ENCODE measurements at regions not wholly inside any gene's neighbourhood (a gene's known extent, or its start where the extent isn't known, plus 50 kb on each side); places are given as distances from the start of the nearest gene placed in this dataset.

DNA sequence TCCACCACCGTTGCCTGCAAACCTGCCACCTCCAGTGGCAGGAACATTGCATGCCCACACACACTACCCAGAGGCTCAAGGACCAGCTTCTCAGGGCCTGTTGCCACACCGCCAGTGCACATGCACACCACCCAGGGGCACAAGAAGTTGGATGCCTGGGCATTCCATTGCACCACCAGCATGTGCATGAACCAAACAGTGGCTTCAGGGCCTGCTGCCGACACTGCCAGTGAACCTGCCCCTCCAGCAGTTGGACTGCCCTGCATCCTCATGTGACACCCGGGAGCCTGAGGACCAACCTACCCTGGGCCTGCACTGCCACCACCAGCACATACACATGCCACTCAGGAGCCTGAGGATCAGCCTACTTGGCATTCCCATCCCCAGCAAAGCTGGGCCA, 303.7 kb downstream of the KCNJ2 start:
- TF ChIP-seq CTCF (IDR thresholded peaks at IDR 0.05; ENCODE audit: insufficient read depth, low read length, poor library complexity, severe bottlenecking) (no peak), EZH2phosphoT487 (conservative IDR thresholded peaks at IDR 0.05; ENCODE audit: low read length) (no peak)
